WTC11 (cell line): ENCODE measurements at regions not wholly inside any gene's neighbourhood (a gene's known extent, or its start where the extent isn't known, plus 50 kb on each side); places are given as distances from the start of the nearest gene placed in this dataset.

ENCODE experiments used
- ATAC-seq: fragments of 200-7000 bp; cut with Tn5 transposase; 2 replicates; pipeline ENCODE4 v1.10.0; 2021; ENCODE audit warnings: mild to moderate bottlenecking, moderate library complexity
- CTCF ChIA-PET: fragments of 300-600 bp; sonication (Branson Sonifier 250); formaldehyde crosslinking; loops from one replicate; lab custom pipeline; 2021; ENCODE audit warnings: antibody characterized with exemption; lab: Charles Lee
- POLR2A ChIA-PET: fragments of 350-600 bp; sonication (Branson Sonifier 250); formaldehyde crosslinking; loops from one replicate; lab custom pipeline; 2021; ENCODE audit warnings: antibody characterized with exemption; lab: Charles Lee
- DNase-seq: peaks from one replicate; pipeline ENCODE4 v3.0.0; 2021; ENCODE audit warnings: low spot score
- H3K27ac Mint-ChIP-seq: 2 replicates; pipeline ENCODE4 v1.8.0; 2021; ENCODE audit warnings: mixed read lengths
- H3K27me3 Mint-ChIP-seq: 2 replicates; pipeline ENCODE4 v1.8.0; 2021; ENCODE audit warnings: low read depth, mild to moderate bottlenecking, moderate library complexity, mixed read lengths
- H3K36me3 Mint-ChIP-seq: 2 replicates; pipeline ENCODE4 v1.8.0; 2021; ENCODE audit warnings: mixed read lengths
- H3K4me1 Mint-ChIP-seq: 2 replicates; pipeline ENCODE4 v1.8.0; 2022; ENCODE audit warnings: mixed read lengths
- H3K4me3 Mint-ChIP-seq: 2 replicates; pipeline ENCODE4 v1.8.0; 2021; ENCODE audit warnings: mild to moderate bottlenecking, moderate library complexity, mixed read lengths
- H3K9me3 Mint-ChIP-seq: 2 replicates; pipeline ENCODE4 v1.8.0; 2021; ENCODE audit warnings: mixed read lengths
- AR ChIP-seq: fragments of 250-450 bp; sonication (Bioruptor Pico); IDR thresholded peaks from 2 replicates; pipeline ENCODE4 v1.9.0; 2021; ENCODE audit warnings: mild to moderate bottlenecking
- CDX4 ChIP-seq: fragments of 250-450 bp; sonication (Bioruptor Pico); IDR thresholded peaks from 2 replicates; pipeline ENCODE4 v1.9.0; 2021; ENCODE audit warnings: moderate library complexity, mild to moderate bottlenecking, inconsistent platforms, borderline replicate concordance
- CREB1 ChIP-seq: sonication (generic); formaldehyde crosslinking; IDR thresholded peaks from 2 replicates; pipeline ENCODE4 v1.8.0; 2023; ENCODE audit warnings: mild to moderate bottlenecking, missing genetic modification reagents
- CTCF ChIP-seq: fragments of 200-600 bp; IDR thresholded peaks from 2 replicates; pipeline ENCODE4 v1.8.0; 2022; ENCODE audit warnings: antibody characterized with exemption
- ELF4 ChIP-seq: sonication (generic); formaldehyde crosslinking; IDR thresholded peaks from 2 replicates; pipeline ENCODE4 v1.8.1; 2022; ENCODE audit warnings: low read depth, mild to moderate bottlenecking, moderate library complexity, missing genetic modification reagents
- GABPB1 ChIP-seq: sonication (generic); formaldehyde crosslinking; IDR thresholded peaks from 2 replicates; pipeline ENCODE4 v1.8.1; 2023; ENCODE audit warnings: mild to moderate bottlenecking, missing genetic modification reagents
- GTF2I ChIP-seq: fragments of 250-450 bp; sonication (Bioruptor Pico); conservative IDR thresholded peaks from 2 replicates; pipeline ENCODE4 v1.4.0; 2021; ENCODE audit warnings: mild to moderate bottlenecking
- JAZF1 ChIP-seq: fragments of 250-450 bp; sonication (Bioruptor Pico); IDR thresholded peaks from 2 replicates; pipeline ENCODE4 v1.9.0; 2021; ENCODE audit warnings: moderate library complexity, mild to moderate bottlenecking, inconsistent platforms
- JUN ChIP-seq: sonication (generic); formaldehyde crosslinking; IDR thresholded peaks from 2 replicates; pipeline ENCODE4 v1.8.0; 2023; ENCODE audit warnings: mild to moderate bottlenecking, missing genetic modification reagents
- NFATC4 ChIP-seq: fragments of 250-450 bp; sonication (Bioruptor Pico); IDR thresholded peaks from 2 replicates; pipeline ENCODE4 v1.9.0; 2021; ENCODE audit warnings: mild to moderate bottlenecking
- OVOL2 ChIP-seq: fragments of 250-450 bp; sonication (Bioruptor Pico); IDR thresholded peaks from 2 replicates; pipeline ENCODE4 v1.9.0; 2021; ENCODE audit warnings: mild to moderate bottlenecking, borderline replicate concordance
- SMAD3 ChIP-seq: sonication (generic); formaldehyde crosslinking; IDR thresholded peaks from 2 replicates; pipeline ENCODE4 v1.8.0; 2022; ENCODE audit warnings: missing genetic modification reagents, mild to moderate bottlenecking, borderline replicate concordance
- SMAD4 ChIP-seq: sonication (generic); formaldehyde crosslinking; IDR thresholded peaks from 2 replicates; pipeline ENCODE4 v1.8.0; 2022; ENCODE audit warnings: mild to moderate bottlenecking, missing genetic modification reagents
- SP1 ChIP-seq: sonication (generic); formaldehyde crosslinking; conservative IDR thresholded peaks from 2 replicates; pipeline ENCODE4 v1.8.1; 2022; ENCODE audit warnings: missing genetic modification reagents
- TCF7 ChIP-seq: sonication (generic); formaldehyde crosslinking; IDR thresholded peaks from 2 replicates; pipeline ENCODE4 v1.8.0; 2022; ENCODE audit warnings: mild to moderate bottlenecking, low read depth, missing genetic modification reagents, moderate library complexity
- TEAD1 ChIP-seq: sonication (generic); formaldehyde crosslinking; IDR thresholded peaks from 2 replicates; pipeline ENCODE4 v1.8.0; 2022; ENCODE audit warnings: mild to moderate bottlenecking, missing genetic modification reagents
- ZNF263 ChIP-seq: sonication (generic); formaldehyde crosslinking; IDR thresholded peaks from 2 replicates; pipeline ENCODE4 v1.8.1; 2022; ENCODE audit warnings: low read depth, mild to moderate bottlenecking, moderate library complexity, missing genetic modification reagents
- ZNF317 ChIP-seq: sonication (generic); formaldehyde crosslinking; IDR thresholded peaks from 2 replicates; pipeline ENCODE4 v1.8.1; 2023; ENCODE audit warnings: low read depth, mild to moderate bottlenecking, moderate library complexity, missing genetic modification reagents, borderline replicate concordance
- ZNF532 ChIP-seq: fragments of 250-450 bp; sonication (Bioruptor Pico); IDR thresholded peaks from 2 replicates; pipeline ENCODE4 v1.9.0; 2021; ENCODE audit warnings: mild to moderate bottlenecking, borderline replicate concordance

- TF ChIP-seq TCF7 (CRISPR knock-in tag), result no peak
- no peak for TF ChIP-seq SMAD3 (CRISPR knock-in tag)
- TF ChIP-seq AR (CRISPR knock-in tag), result no peak
- TF ChIP-seq NFATC4, result no peak
- TF ChIP-seq, all 79 proteins: peak for 0
Measured at GRCh38 chr9:134535171-134535570, 106.4 kb upstream of the COL5A1 start (continued).

GRCh38 chr9:134536101-134536900 is 105.3 kb upstream of the COL5A1 start:
- POLR2A ChIA-PET, result no interaction called here
- H3K36me3 Mint-ChIP-seq, result no peaks in the 10 kb centered on the region
- ATAC-seq (no peak), DNase-seq (no peak)
- no peak overlapping the region for H3K27ac Mint-ChIP-seq
- CTCF ChIA-PET, result no interaction called here
- H3K4me3 Mint-ChIP-seq, result no peak overlapping the region
- H3K9me3 Mint-ChIP-seq, result peaks cover 5% of the 10 kb centered on the region; the same call in 1 of the 2 replicates
- no peaks in the 10 kb centered on the region; the same call in 1 of the 2 replicates for H3K27me3 Mint-ChIP-seq
- H3K4me1 Mint-ChIP-seq, result no peaks in the 10 kb centered on the region
- TF ChIP-seq CREB1 (CRISPR knock-in tag) (no peak), ZNF317 (no peak), GABPB1 (CRISPR knock-in tag) (no peak), OVOL2 (CRISPR knock-in tag) (no peak), TEAD1 (CRISPR knock-in tag) (no peak)

GRCh38 chr9:134536931-134537330 is 104.7 kb upstream of the COL5A1 start:
- Mint-ChIP-seq H3K4me1 (no peaks in the 10 kb centered on the region), H3K27ac (no peak overlapping the region)
- CTCF ChIA-PET, result no interaction called here

GRCh38 chr9:134537951-134538641 is 103.5 kb upstream of the COL5A1 start:
- TF ChIP-seq CDX4 (CRISPR knock-in tag) (no peak), SP1 (no peak), CTCF (no peak), GTF2I (CRISPR knock-in tag) (no peak), JAZF1 (CRISPR knock-in tag) (no peak), SMAD4 (CRISPR knock-in tag) (no peak), JUN (no peak), ZNF263 (CRISPR knock-in tag) (no peak), ZNF532 (CRISPR knock-in tag) (no peak)
- Mint-ChIP-seq H3K9me3 (peaks cover 8% of the 10 kb centered on the region), H3K4me3 (no peak overlapping the region), H3K27ac (no peak overlapping the region), H3K27me3 (no peaks in the 10 kb centered on the region), H3K4me1 (no peaks in the 10 kb centered on the region), H3K36me3 (no peaks in the 10 kb centered on the region)
- POLR2A ChIA-PET, result no interaction called here
- no peak for ATAC-seq
- DNase-seq, result no peak
- CTCF ChIA-PET, result interaction anchor here (0.7 kb wide), 1 partner anchor 151 kb away, joined by 4 read pairs; no protein-coding TSS in a partner anchor

More at GRCh38 chr9:134536931-134537330, 104.7 kb upstream of the COL5A1 start:
- no peaks in the 10 kb centered on the region for H3K36me3 Mint-ChIP-seq
- no peak overlapping the region for H3K4me3 Mint-ChIP-seq
- H3K9me3 Mint-ChIP-seq, result peaks cover 7% of the 10 kb centered on the region; the same call in 1 of the 2 replicates
- H3K27me3 Mint-ChIP-seq, result no peaks in the 10 kb centered on the region
- DNase-seq (no peak), ATAC-seq (no peak)
- POLR2A ChIA-PET, result no interaction called here
- TF ChIP-seq CREB1 (CRISPR knock-in tag) (no peak), ELF4 (CRISPR knock-in tag) (no peak)
